ENCODE measurements at regions not wholly inside any gene's neighbourhood (a gene's known extent, or its start where the extent isn't known, plus 50 kb on each side); places are given as distances from the start of the nearest gene placed in this dataset.

DNA sequence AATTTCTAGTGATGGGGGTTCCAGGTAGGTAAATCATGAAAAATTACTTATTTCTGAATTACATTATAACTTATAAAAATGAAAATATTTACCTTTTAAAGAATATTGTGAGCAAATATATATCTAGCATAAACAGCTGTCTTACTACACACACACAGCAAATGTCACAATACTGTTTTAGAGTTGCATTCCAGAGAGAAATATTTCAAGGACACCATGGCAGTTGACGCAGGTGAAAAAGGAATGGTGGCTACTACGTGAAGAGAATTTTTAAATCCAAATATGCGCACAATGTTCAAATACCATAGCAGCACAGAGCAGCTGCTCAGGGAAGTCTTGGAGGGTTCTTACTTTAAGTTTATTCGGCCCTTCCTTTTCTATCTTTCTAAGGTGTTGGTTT lies 356.2 kb downstream of the CGGBP1 start:
- WGBS, 2 experiments (ENCODE audit: extremely low coverage in 2 of 2, insufficient read length in 1 of 2), result no CpG with 5 or more reads among the region's 4 CpGs
- in situ Hi-C loops (cut with MboI; ENCODE audit: low sequenced_read_pairs) (no loop called here), intact Hi-C loops (cut with micrococcal nuclease) (no loop called here), dilution Hi-C loops (cut with HindIII; ENCODE audit: low sequenced_read_pairs, unreplicated experiment) (no loop called here)
- POLR2A ChIA-PET (ENCODE audit: unreplicated experiment), result no interaction called here
- Histone ChIP-seq H3K4me1 (ENCODE audit: control insufficient read depth, insufficient read depth, low read length) (no peaks in the 10 kb centered on the region), H4K5ac (ENCODE audit: low read depth, low read length) (no peak overlapping the region), H3K4ac (ENCODE audit: low read depth, low read length) (no peak overlapping the region), H2AK9ac (replicated peaks; ENCODE audit: low read depth, low read length, poor library complexity) (no peak overlapping the region), H3K9me3 (ENCODE audit: control insufficient read depth, insufficient read depth, low read length) (peaks cover 4% of the 10 kb centered on the region; the same call in 1 of the 2 replicates), H3K36me3 (ENCODE audit: control insufficient read depth, insufficient read depth, low read length) (no peaks in the 10 kb centered on the region), H3K56ac (ENCODE audit: extremely low read depth, insufficient read depth, low read length) (no peak overlapping the region), H2AFZ (replicated peaks; ENCODE audit: low read length, poor library complexity) (no peak overlapping the region), H3K9me1 (ENCODE audit: insufficient read depth, low read length) (no peaks in the 10 kb centered on the region), H2BK15ac (ENCODE audit: low read depth, low read length) (no peak overlapping the region), H2BK120ac (ENCODE audit: low read depth, low read length) (no peak overlapping the region), H3K18ac (ENCODE audit: low read depth, low read length) (no peak overlapping the region), H4K91ac (ENCODE audit: insufficient read depth, low read depth, low read length) (no peak overlapping the region), H3K27me3 (ENCODE audit: control insufficient read depth, insufficient read depth, low read length) (no peaks in the 10 kb centered on the region), H3K4me3 (ENCODE audit: insufficient read depth, low read depth, low read length) (no peak overlapping the region), H3K79me1 (ENCODE audit: low read depth in 1 of 2, low read length in 2 of 2) (no peaks in the 10 kb centered on the region), H2AK5ac (ENCODE audit: low read depth, low read length) (no peak overlapping the region), H3K14ac (replicated peaks; ENCODE audit: low read depth, low read length) (no peak overlapping the region), H2BK5ac (ENCODE audit: low read depth, low read length, poor library complexity, severe bottlenecking) (no peak overlapping the region), H4K20me1 (ENCODE audit: insufficient read depth, low read length) (no peaks in the 10 kb centered on the region), H4K8ac (ENCODE audit: low read depth in 2 of 2, low read length in 2 of 2) (no peak overlapping the region), H3K9ac (ENCODE audit: low read depth, low read length) (no peak overlapping the region), H2BK20ac (ENCODE audit: low read depth, low read length) (no peak overlapping the region), H3K4me2 (ENCODE audit: low read depth, low read length) (no peak overlapping the region), H3K23ac (ENCODE audit: low read depth, low read length) (no peak overlapping the region), H3K27ac (ENCODE audit: insufficient read depth, low read length) (no peak overlapping the region)
- CTCF ChIA-PET, result no interaction called here
- TF ChIP-seq MAZ (IDR thresholded peaks at IDR 0.05; ENCODE audit: borderline replicate concordance, low read depth, low read length) (no peak), POLR2A (IDR thresholded peaks at IDR 0.05; ENCODE audit: low read depth, low read length) (no peak), NFE2L2 (IDR thresholded peaks at IDR 0.05; ENCODE audit: low read depth, low read length) (no peak), RCOR1 (IDR thresholded peaks at IDR 0.05; ENCODE audit: insufficient replicate concordance, low read length) (no peak), SMC3 (IDR thresholded peaks at IDR 0.05; ENCODE audit: low read depth, low read length) (no peak), RFX5 (IDR thresholded peaks at IDR 0.05; ENCODE audit: low read depth, low read length) (no peak), MXI1 (IDR thresholded peaks at IDR 0.05; ENCODE audit: borderline replicate concordance, low read depth, low read length) (no peak), CEBPB (IDR thresholded peaks at IDR 0.05; ENCODE audit: low read depth, low read length) (no peak), CHD1 (IDR thresholded peaks at IDR 0.05; ENCODE audit: low read depth, low read length) (no peak), RAD21 (IDR thresholded peaks at IDR 0.05; ENCODE audit: low read length) (no peak), MAFK (IDR thresholded peaks at IDR 0.05; ENCODE audit: low read depth, low read length) (no peak), FOS (IDR thresholded peaks at IDR 0.05; ENCODE audit: low read depth, low read length) (no peak), BHLHE40 (IDR thresholded peaks at IDR 0.05; ENCODE audit: low read depth, low read length) (no peak), ELK1 (IDR thresholded peaks at IDR 0.05; ENCODE audit: borderline replicate concordance, low read depth, low read length) (no peak)
- TF ChIP-seq, protein P1, sequence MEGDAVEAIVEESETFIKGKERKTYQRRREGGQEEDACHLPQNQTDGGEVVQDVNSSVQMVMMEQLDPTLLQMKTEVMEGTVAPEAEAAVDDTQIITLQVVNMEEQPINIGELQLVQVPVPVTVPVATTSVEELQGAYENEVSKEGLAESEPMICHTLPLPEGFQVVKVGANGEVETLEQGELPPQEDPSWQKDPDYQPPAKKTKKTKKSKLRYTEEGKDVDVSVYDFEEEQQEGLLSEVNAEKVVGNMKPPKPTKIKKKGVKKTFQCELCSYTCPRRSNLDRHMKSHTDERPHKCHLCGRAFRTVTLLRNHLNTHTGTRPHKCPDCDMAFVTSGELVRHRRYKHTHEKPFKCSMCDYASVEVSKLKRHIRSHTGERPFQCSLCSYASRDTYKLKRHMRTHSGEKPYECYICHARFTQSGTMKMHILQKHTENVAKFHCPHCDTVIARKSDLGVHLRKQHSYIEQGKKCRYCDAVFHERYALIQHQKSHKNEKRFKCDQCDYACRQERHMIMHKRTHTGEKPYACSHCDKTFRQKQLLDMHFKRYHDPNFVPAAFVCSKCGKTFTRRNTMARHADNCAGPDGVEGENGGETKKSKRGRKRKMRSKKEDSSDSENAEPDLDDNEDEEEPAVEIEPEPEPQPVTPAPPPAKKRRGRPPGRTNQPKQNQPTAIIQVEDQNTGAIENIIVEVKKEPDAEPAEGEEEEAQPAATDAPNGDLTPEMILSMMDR (conservative IDR thresholded peaks at IDR 0.05; ENCODE audit: low read depth, low read length), result no peak
- TF ChIP-seq, protein P2, sequence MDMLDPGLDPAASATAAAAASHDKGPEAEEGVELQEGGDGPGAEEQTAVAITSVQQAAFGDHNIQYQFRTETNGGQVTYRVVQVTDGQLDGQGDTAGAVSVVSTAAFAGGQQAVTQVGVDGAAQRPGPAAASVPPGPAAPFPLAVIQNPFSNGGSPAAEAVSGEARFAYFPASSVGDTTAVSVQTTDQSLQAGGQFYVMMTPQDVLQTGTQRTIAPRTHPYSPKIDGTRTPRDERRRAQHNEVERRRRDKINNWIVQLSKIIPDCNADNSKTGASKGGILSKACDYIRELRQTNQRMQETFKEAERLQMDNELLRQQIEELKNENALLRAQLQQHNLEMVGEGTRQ (IDR thresholded peaks at IDR 0.05; ENCODE audit: low read depth, low read length), result no peak
- BruUV-seq (replicated peaks), result no TSS peak
- DNase-seq (no peak), ATAC-seq (ENCODE audit: low read depth) (no peak)

Measured in IMR-90 (cell line).